H9 (cell line): ENCODE measurements at regions not wholly inside any gene's neighbourhood (a gene's known extent, or its start where the extent isn't known, plus 50 kb on each side); places are given as distances from the start of the nearest gene placed in this dataset.

ENCODE experiments used
- DNase-seq: peaks from one replicate; pipeline ENCODE4 v3.0.0-alpha.2; 2017
- H2AFZ ChIP-seq: one replicate; pipeline ENCODE4 v1.6.1; 2013; ENCODE audit warnings: mild to moderate bottlenecking, low read length, control low read depth, moderate library complexity
- H2AK5ac ChIP-seq: 2 replicates; pipeline ENCODE4 v1.6.1; 2013; ENCODE audit warnings: low read length, control low read depth, mixed read lengths; ENCODE audit not compliant: insufficient read length
- H2BK120ac ChIP-seq: one replicate; pipeline ENCODE4 v1.6.1; 2013; ENCODE audit warnings: low read depth, mild to moderate bottlenecking, low read length, control low read depth, inconsistent platforms; ENCODE audit not compliant: poor library complexity, severe bottlenecking
- H2BK12ac ChIP-seq: 2 replicates; pipeline ENCODE4 v1.6.1; 2013; ENCODE audit warnings: low read length, control low read depth, mixed read lengths, low read depth; ENCODE audit not compliant: insufficient read length
- H2BK15ac ChIP-seq: 2 replicates; pipeline ENCODE4 v1.6.1; 2013; ENCODE audit warnings: low read depth, low read length, control low read depth
- H2BK20ac ChIP-seq: one replicate; pipeline ENCODE4 v1.6.1; 2013; ENCODE audit warnings: low read depth, mild to moderate bottlenecking, low read length, control low read depth, inconsistent platforms; ENCODE audit not compliant: poor library complexity, severe bottlenecking
- H2BK5ac ChIP-seq: 2 replicates; pipeline ENCODE4 v1.6.1; 2013; ENCODE audit warnings: low read length, control low read depth, mixed read lengths; ENCODE audit not compliant: insufficient read length
- H3K14ac ChIP-seq: 2 replicates; pipeline ENCODE4 v1.6.1; 2013; ENCODE audit warnings: low read length, control low read depth; ENCODE audit not compliant: insufficient read depth
- H3K18ac ChIP-seq: 2 replicates; pipeline ENCODE4 v1.6.1; 2013; ENCODE audit warnings: low read depth, mild to moderate bottlenecking, mixed read lengths, low read length, control low read depth; ENCODE audit not compliant: insufficient read length
- H3K23ac ChIP-seq: 2 replicates; pipeline ENCODE4 v1.6.1; 2013; ENCODE audit warnings: low read length, control low read depth, mixed read lengths, low read depth; ENCODE audit not compliant: insufficient read length
- H3K23me2 ChIP-seq: 2 replicates; pipeline ENCODE4 v1.6.1; 2013; ENCODE audit warnings: low read depth, mild to moderate bottlenecking, mixed read lengths, low read length, control low read depth; ENCODE audit not compliant: insufficient read length, poor library complexity, severe bottlenecking
- H3K27ac ChIP-seq: 2 replicates; pipeline ENCODE4 v1.5.1; 2013; ENCODE audit warnings: low read length, control low read depth, mixed read lengths, low read depth; ENCODE audit not compliant: insufficient read length
- H3K27me3 ChIP-seq: 2 replicates; pipeline ENCODE4 v1.6.1; 2013; ENCODE audit warnings: low read length, control low read depth, inconsistent platforms; ENCODE audit not compliant: insufficient read depth
- H3K4ac ChIP-seq: 2 replicates; pipeline ENCODE4 v1.6.1; 2013; ENCODE audit warnings: low read depth, mild to moderate bottlenecking, control low read depth, inconsistent platforms, low read length, moderate library complexity
- H3K4me1 ChIP-seq: 2 replicates; pipeline ENCODE4 v1.6.1; 2013; ENCODE audit warnings: low read length, control low read depth, inconsistent platforms; ENCODE audit not compliant: insufficient read depth
- H3K4me2 ChIP-seq: 2 replicates; pipeline ENCODE4 v1.6.1; 2013; ENCODE audit warnings: low read length, control low read depth, mixed read lengths; ENCODE audit not compliant: insufficient read length, insufficient read depth
- H3K56ac ChIP-seq: 2 replicates; pipeline ENCODE4 v1.6.1; 2013; ENCODE audit warnings: low read depth, mild to moderate bottlenecking, mixed read lengths, low read length, control low read depth; ENCODE audit not compliant: insufficient read length
- H3K79me1 ChIP-seq: 2 replicates; pipeline ENCODE4 v1.6.1; 2013; ENCODE audit warnings: low read depth, mild to moderate bottlenecking, moderate library complexity, low read length, control low read depth, inconsistent platforms; ENCODE audit not compliant: insufficient read depth, poor library complexity, severe bottlenecking
- H3K79me2 ChIP-seq: 2 replicates; pipeline ENCODE4 v1.6.1; 2013; ENCODE audit warnings: low read length, control low read depth, inconsistent platforms; ENCODE audit not compliant: insufficient read depth
- H3K9ac ChIP-seq: 2 replicates; pipeline ENCODE4 v1.6.1; 2013; ENCODE audit warnings: low read length, control low read depth, mixed read lengths; ENCODE audit not compliant: insufficient read length; ENCODE audit errors: extremely low read depth
- H3K9me3 ChIP-seq: one replicate; pipeline ENCODE4 v1.6.1; 2013; ENCODE audit warnings: low read depth, low read length, inconsistent platforms; ENCODE audit not compliant: control insufficient read depth
- H3T11ph ChIP-seq: one replicate; pipeline ENCODE4 v1.6.1; 2013; ENCODE audit warnings: mild to moderate bottlenecking, low read length, control low read depth, inconsistent platforms
- H4K20me1 ChIP-seq: one replicate; pipeline ENCODE4 v1.6.1; 2013; ENCODE audit not compliant: control insufficient read depth, insufficient read length, insufficient read depth
- H4K5ac ChIP-seq: 2 replicates; pipeline ENCODE4 v1.6.1; 2013; ENCODE audit warnings: low read depth, mild to moderate bottlenecking, mixed read lengths, low read length, control low read depth; ENCODE audit not compliant: insufficient read length
- H4K8ac ChIP-seq: replicated peaks from 2 replicates; pipeline ENCODE4 v1.6.1; 2013; ENCODE audit warnings: low read length, control low read depth, mixed read lengths, low read depth; ENCODE audit not compliant: insufficient read length
- H4K91ac ChIP-seq: 2 replicates; pipeline ENCODE4 v1.6.1; 2013; ENCODE audit warnings: low read depth, mild to moderate bottlenecking, moderate library complexity, mixed read lengths, low read length, control low read depth; ENCODE audit not compliant: insufficient read length
- H3K27ac Mint-ChIP-seq, 3 experiments: 2 replicates in 2 of 3; 3 replicates in 1 of 3; pipeline ENCODE4 v1.8.0; 2020 to 2021; ENCODE audit warnings: mixed read lengths in 3 of 3, mild to moderate bottlenecking in 1 of 3, moderate library complexity in 1 of 3
- H3K27me3 Mint-ChIP-seq: 2 replicates; pipeline ENCODE4 v1.8.0; 2021; ENCODE audit warnings: low read depth, mild to moderate bottlenecking, moderate library complexity, mixed read lengths
- H3K36me3 Mint-ChIP-seq, 3 experiments: 2 replicates in 2 of 3; 3 replicates in 1 of 3; pipeline ENCODE4 v1.8.0; 2020 to 2021; ENCODE audit warnings: low read depth in 3 of 3, mixed read lengths in 3 of 3; ENCODE audit not compliant: insufficient read depth in 1 of 3
- H3K4me1 Mint-ChIP-seq, 2 experiments: 2 replicates each; pipeline ENCODE4 v1.8.0; 2020; ENCODE audit warnings: mixed read lengths in 2 of 2
- H3K4me3 Mint-ChIP-seq, 2 experiments: 2 replicates in 1 of 2; 3 replicates in 1 of 2; pipeline ENCODE4 v1.8.0; 2020 to 2021; ENCODE audit warnings: mild to moderate bottlenecking in 2 of 2, mixed read lengths in 2 of 2, moderate library complexity in 1 of 2
- H3K9me3 Mint-ChIP-seq, 2 experiments: 2 replicates in 1 of 2; 3 replicates in 1 of 2; pipeline ENCODE4 v1.8.0; 2020; ENCODE audit warnings: mild to moderate bottlenecking in 2 of 2, mixed read lengths in 2 of 2, moderate library complexity in 1 of 2
- CTCF ChIP-seq: fragments of 200-600 bp; sonication (generic); conservative IDR thresholded peaks from 3 replicates; pipeline ENCODE4 v1.8.0; 2021; ENCODE audit warnings: antibody characterized with exemption, mild to moderate bottlenecking
- WGBS: extraction: QIAGEN DNeasy Blood & Tissue Kit; methylation state at CpG from one replicate; pipeline ENCODE4 v1.1.7; 2013; ENCODE audit warnings: missing lambda C conversion rate, low lambda C conversion rate, mixed read lengths; ENCODE audit not compliant: insufficient read length; ENCODE audit errors: extremely low coverage; 5-methylcytosine and 5-hydroxymethylcytosine counted together

- DNase-seq: no peak
- WGBS: no CpG with 5 or more reads among the region's 13 CpGs
- H3K4me2 ChIP-seq: no peak overlapping the region
- no peak overlapping the region for H4K91ac ChIP-seq
- no peaks in the 10 kb centered on the region for H3K9me3 Mint-ChIP-seq
- no peak overlapping the region for H2BK5ac ChIP-seq
- no peak overlapping the region for H4K8ac ChIP-seq
- H2BK120ac ChIP-seq: no peak overlapping the region
- no peak overlapping the region for H3K27ac ChIP-seq
- no peaks in the 10 kb centered on the region for H3K36me3 Mint-ChIP-seq
- H3K23ac ChIP-seq: no peak overlapping the region
- no peak overlapping the region for H4K5ac ChIP-seq
- H3K14ac ChIP-seq: no peak overlapping the region
- H3T11ph ChIP-seq: no peak overlapping the region
- no peaks in the 10 kb centered on the region; the same call in 1 of the 2 replicates for H3K4me1 ChIP-seq
- H3K27me3 ChIP-seq: no peaks in the 10 kb centered on the region
- no peaks in the 10 kb centered on the region for H3K79me1 ChIP-seq
- no peaks in the 10 kb centered on the region for H4K20me1 ChIP-seq
- no peak overlapping the region for H3K4ac ChIP-seq
- no peak overlapping the region for H2BK20ac ChIP-seq
- no peak overlapping the region for H2AK5ac ChIP-seq
- no peaks in the 10 kb centered on the region; the same call in 1 of the 2 replicates for H3K27me3 Mint-ChIP-seq
- TF ChIP-seq CTCF: no peak
- H2AFZ ChIP-seq: no peak overlapping the region
- no peak overlapping the region; a peak in 2 of 7 replicates for H3K27ac Mint-ChIP-seq
- no peaks in the 10 kb centered on the region for H3K23me2 ChIP-seq
- no peak overlapping the region for H3K18ac ChIP-seq
- H3K9ac ChIP-seq: no peak overlapping the region
- H3K9me3 ChIP-seq: no peaks in the 10 kb centered on the region
- H2BK15ac ChIP-seq: no peak overlapping the region
- no peak overlapping the region; a peak in 1 of 5 replicates for H3K4me3 Mint-ChIP-seq
- H2BK12ac ChIP-seq: no peak overlapping the region
- no peaks in the 10 kb centered on the region for H3K79me2 ChIP-seq
- no peak overlapping the region for H3K56ac ChIP-seq
- H3K4me1 Mint-ChIP-seq: peaks cover 18 to 20% of the 10 kb centered on the region in 2 experiments
Measured at GRCh38 chr15:69855258-69856000, 242.3 kb downstream of the TLE3 start.
